ENCODE measurements at regions not wholly inside any gene's neighbourhood (a gene's known extent, or its start where the extent isn't known, plus 50 kb on each side); places are given as distances from the start of the nearest gene placed in this dataset.

DNA sequence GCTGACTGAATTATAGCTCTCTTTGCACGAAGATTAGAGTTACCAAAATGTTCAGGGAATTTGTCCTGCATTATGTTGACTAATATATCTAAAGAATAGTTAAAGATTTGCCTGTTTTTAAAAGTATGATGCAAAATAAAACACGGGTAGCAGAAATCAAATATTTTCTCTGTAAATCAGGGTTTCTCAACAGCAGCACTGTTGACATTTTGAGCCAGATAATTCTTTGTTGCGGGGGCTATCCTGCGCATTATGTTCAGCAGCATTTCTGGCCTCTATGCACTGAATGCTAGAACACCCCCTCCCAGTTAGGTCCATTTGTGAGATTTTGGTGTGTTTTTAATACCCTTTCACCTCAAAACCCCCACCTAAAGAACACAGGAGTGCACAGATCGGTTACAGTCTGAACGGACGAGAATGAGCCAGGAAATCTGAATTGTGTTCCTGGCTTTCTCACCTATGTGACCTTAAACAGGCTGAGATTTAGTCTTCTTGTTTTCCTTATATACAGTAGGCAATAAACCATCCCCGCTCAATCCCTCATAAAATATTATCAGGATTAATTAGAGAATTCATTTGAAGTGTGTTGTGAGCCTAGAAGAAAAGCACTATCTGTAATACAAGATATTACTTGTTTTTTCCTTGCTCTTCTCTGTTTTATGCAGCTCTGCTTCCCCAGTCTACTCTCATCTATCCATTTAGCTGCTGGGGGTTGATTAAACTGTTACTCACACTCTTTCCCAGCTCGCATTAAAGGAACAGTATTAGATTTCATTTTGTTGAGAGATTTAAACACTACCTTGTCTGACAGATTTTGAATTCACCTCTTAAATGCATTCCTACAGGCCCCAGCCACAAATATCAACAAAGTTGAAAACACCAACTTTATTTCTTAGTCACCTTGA, 247.5 kb upstream of the GOLIM4 start:
- Histone ChIP-seq H3K4me1 (ENCODE audit: low read length) (no peaks in the 10 kb centered on the region), H3K27ac (ENCODE audit: low read length) (no peak overlapping the region), H3K79me2 (ENCODE audit: low read length) (no peaks in the 10 kb centered on the region), H3K4me2 (ENCODE audit: low read depth, low read length) (no peak overlapping the region), H3K9me3 (replicated peaks; ENCODE audit: insufficient read depth, low read length) (no peaks in the 10 kb centered on the region), H4K20me1 (ENCODE audit: insufficient read depth, low read length) (no peaks in the 10 kb centered on the region), H3K9ac (ENCODE audit: low read length) (no peak overlapping the region), H3K4me3 (ENCODE audit: low read length) (no peak overlapping the region), H3K27me3 (replicated peaks; ENCODE audit: insufficient read depth, low read length) (no peaks in the 10 kb centered on the region), H2AFZ (ENCODE audit: low read length) (no peak overlapping the region), H3F3A (ENCODE audit: insufficient read depth, low read length) (no peaks in the 10 kb centered on the region), H3K9me2 (replicated peaks; ENCODE audit: insufficient read depth, low read length) (no peaks in the 10 kb centered on the region), H3K36me3 (replicated peaks; ENCODE audit: insufficient read depth, low read length) (no peaks in the 10 kb centered on the region)
- TF ChIP-seq EZH2phosphoT487 (IDR thresholded peaks at IDR 0.05; ENCODE audit: low read length) (no peak), EZH2 (optimal IDR thresholded peaks at IDR 0.05; ENCODE audit: low read depth, low read length) (no peak)
- TF ChIP-seq, protein P1, sequence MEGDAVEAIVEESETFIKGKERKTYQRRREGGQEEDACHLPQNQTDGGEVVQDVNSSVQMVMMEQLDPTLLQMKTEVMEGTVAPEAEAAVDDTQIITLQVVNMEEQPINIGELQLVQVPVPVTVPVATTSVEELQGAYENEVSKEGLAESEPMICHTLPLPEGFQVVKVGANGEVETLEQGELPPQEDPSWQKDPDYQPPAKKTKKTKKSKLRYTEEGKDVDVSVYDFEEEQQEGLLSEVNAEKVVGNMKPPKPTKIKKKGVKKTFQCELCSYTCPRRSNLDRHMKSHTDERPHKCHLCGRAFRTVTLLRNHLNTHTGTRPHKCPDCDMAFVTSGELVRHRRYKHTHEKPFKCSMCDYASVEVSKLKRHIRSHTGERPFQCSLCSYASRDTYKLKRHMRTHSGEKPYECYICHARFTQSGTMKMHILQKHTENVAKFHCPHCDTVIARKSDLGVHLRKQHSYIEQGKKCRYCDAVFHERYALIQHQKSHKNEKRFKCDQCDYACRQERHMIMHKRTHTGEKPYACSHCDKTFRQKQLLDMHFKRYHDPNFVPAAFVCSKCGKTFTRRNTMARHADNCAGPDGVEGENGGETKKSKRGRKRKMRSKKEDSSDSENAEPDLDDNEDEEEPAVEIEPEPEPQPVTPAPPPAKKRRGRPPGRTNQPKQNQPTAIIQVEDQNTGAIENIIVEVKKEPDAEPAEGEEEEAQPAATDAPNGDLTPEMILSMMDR (IDR thresholded peaks at IDR 0.05; ENCODE audit: low read length) = no peak
- DNase-seq = no peak

DNA sequence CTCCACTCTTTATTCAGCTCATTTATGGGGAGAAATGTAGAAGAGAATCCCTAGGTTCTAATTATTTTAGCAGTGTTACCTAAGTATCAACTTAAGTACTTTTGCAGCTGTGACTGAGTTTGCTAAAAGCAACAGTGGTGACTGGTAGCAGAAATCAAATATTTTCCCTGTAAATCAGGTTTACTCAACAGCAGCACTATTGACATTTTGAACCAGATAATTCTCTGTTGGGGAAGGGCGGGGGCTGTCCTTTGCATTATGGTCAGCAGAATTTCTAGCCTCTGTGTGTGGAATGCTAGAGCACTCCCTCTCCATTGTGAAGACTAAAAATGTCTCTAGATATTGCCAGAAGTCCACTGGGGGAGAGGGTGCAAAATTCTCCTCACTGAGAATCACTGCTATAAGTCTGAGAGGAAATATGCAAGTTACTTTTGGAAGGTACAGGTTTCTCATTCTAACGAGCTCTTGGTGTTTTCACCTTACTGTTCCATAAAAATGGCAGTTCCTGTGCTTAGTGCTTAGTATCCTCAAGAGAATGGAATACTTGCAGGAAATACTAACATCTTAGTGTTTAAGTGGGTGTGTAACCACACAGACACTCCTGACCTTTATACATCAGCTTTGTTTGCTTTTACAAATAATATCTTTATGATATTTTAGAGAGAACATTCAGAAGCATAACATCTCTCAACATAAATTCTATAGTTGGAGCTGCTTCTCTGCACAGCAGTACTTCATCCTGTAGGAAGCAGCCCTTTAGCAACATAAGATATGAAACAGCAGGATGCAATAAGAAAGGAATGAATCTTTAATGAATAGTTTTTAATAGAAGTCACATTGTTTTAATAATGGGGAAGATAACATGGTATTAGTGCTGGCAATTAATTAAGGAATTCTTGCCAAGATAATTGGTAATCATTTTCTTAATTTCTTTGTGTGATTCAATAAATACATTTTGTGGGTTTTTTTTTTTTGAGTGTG, 246.5 kb upstream of the GOLIM4 start:
- Histone ChIP-seq H2AFZ (ENCODE audit: low read length) (no peak overlapping the region), H3K9me3 (replicated peaks; ENCODE audit: insufficient read depth, low read length) (no peaks in the 10 kb centered on the region), H3K4me1 (ENCODE audit: low read length) (no peaks in the 10 kb centered on the region), H3K4me3 (ENCODE audit: low read length) (no peak overlapping the region), H3K9me2 (replicated peaks; ENCODE audit: insufficient read depth, low read length) (no peaks in the 10 kb centered on the region), H3F3A (ENCODE audit: insufficient read depth, low read length) (no peaks in the 10 kb centered on the region), H3K36me3 (replicated peaks; ENCODE audit: insufficient read depth, low read length) (no peaks in the 10 kb centered on the region), H3K9ac (ENCODE audit: low read length) (no peak overlapping the region), H3K4me2 (ENCODE audit: low read depth, low read length) (no peak overlapping the region), H3K27me3 (replicated peaks; ENCODE audit: insufficient read depth, low read length) (no peaks in the 10 kb centered on the region), H3K79me2 (ENCODE audit: low read length) (no peaks in the 10 kb centered on the region), H3K27ac (ENCODE audit: low read length) (no peak overlapping the region), H4K20me1 (ENCODE audit: insufficient read depth, low read length) (no peaks in the 10 kb centered on the region)
- no peak for TF ChIP-seq EZH2 (optimal IDR thresholded peaks at IDR 0.05; ENCODE audit: low read depth, low read length)
- TF ChIP-seq, protein P1 (IDR thresholded peaks at IDR 0.05; ENCODE audit: low read length) = no peak
- no peak for TF ChIP-seq EZH2phosphoT487 (IDR thresholded peaks at IDR 0.05; ENCODE audit: low read length)
- DNase-seq = no peak

DNA sequence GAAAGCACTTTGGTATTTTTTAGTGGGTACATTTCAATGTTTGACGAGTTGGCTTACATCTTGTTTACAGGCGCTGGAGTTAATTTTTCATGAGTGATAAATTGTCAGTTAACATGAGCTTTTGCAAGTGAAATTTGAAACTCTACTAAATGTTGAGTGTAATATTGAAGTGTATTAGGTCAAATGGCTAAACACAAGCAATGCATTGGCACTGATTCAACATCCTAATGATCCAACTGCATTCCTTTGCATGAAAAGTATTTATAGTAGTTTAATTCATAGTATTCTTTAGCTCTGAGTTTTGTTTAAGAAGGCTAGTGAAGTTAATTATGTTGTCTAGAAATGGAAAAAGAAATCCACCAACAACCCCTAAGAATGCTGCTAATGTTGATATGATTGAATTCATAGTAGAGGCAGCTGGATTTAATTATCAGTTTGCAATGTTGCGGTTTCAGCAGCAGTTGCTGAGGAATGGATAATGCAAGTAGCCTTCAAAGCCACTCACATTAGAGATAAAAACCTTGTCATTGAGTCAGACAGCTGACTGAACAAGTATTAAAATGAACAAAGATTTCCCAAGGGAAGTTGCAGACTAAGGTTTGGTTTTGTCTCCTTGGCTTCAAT, 245.6 kb upstream of the GOLIM4 start:
- Histone ChIP-seq H3K36me3 (replicated peaks; ENCODE audit: insufficient read depth, low read length) (no peaks in the 10 kb centered on the region), H2AFZ (ENCODE audit: low read length) (no peak overlapping the region), H3K4me3 (ENCODE audit: low read length) (no peak overlapping the region), H3F3A (ENCODE audit: insufficient read depth, low read length) (no peaks in the 10 kb centered on the region), H3K27me3 (replicated peaks; ENCODE audit: insufficient read depth, low read length) (no peaks in the 10 kb centered on the region), H3K4me1 (ENCODE audit: low read length) (no peaks in the 10 kb centered on the region), H3K27ac (ENCODE audit: low read length) (no peak overlapping the region), H3K9me2 (replicated peaks; ENCODE audit: insufficient read depth, low read length) (no peaks in the 10 kb centered on the region), H3K79me2 (ENCODE audit: low read length) (no peaks in the 10 kb centered on the region), H3K4me2 (ENCODE audit: low read depth, low read length) (no peak overlapping the region), H3K9ac (ENCODE audit: low read length) (no peak overlapping the region), H4K20me1 (ENCODE audit: insufficient read depth, low read length) (no peaks in the 10 kb centered on the region), H3K9me3 (replicated peaks; ENCODE audit: insufficient read depth, low read length) (no peaks in the 10 kb centered on the region)
- DNase-seq = no peak
- TF ChIP-seq EZH2 (optimal IDR thresholded peaks at IDR 0.05; ENCODE audit: low read depth, low read length) = no peak
- TF ChIP-seq, protein P1 (IDR thresholded peaks at IDR 0.05; ENCODE audit: low read length) = no peak
- no peak for TF ChIP-seq EZH2phosphoT487 (IDR thresholded peaks at IDR 0.05; ENCODE audit: low read length)

Data from MM.1S (cell line).